KMS-11 (cell line): ENCODE measurements at regions not wholly inside any gene's neighbourhood (a gene's known extent, or its start where the extent isn't known, plus 50 kb on each side); places are given as distances from the start of the nearest gene placed in this dataset.

Experiments
- H2AFZ ChIP-seq: fragments of 200-600 bp; sonication (generic); 2 replicates; pipeline ENCODE4 v1.6.1; 2016; ENCODE audit warnings: antibody characterized with exemption, mixed run types, low read depth
- H3K27ac ChIP-seq: fragments of 200-600 bp; sonication (generic); 2 replicates; pipeline ENCODE4 v1.6.1; 2016; ENCODE audit warnings: mild to moderate bottlenecking, mixed run types
- H3K27me3 ChIP-seq: fragments of 200-600 bp; sonication (generic); 2 replicates; pipeline ENCODE4 v1.6.1; 2017; ENCODE audit warnings: mild to moderate bottlenecking, low read depth, mixed run types, moderate library complexity; ENCODE audit not compliant: insufficient read depth
- H3K36me3 ChIP-seq: fragments of 200-600 bp; sonication (generic); 2 replicates; pipeline ENCODE4 v1.6.1; 2017; ENCODE audit warnings: mild to moderate bottlenecking, mixed run types; ENCODE audit not compliant: insufficient read depth
- H3K4me1 ChIP-seq: fragments of 200-600 bp; sonication (generic); 2 replicates; pipeline ENCODE4 v1.6.1; 2016; ENCODE audit warnings: mild to moderate bottlenecking, low read depth, mixed run types; ENCODE audit not compliant: poor library complexity, severe bottlenecking
- H3K4me2 ChIP-seq: fragments of 200-600 bp; sonication (generic); 2 replicates; pipeline ENCODE4 v1.7.0; 2016; ENCODE audit warnings: mild to moderate bottlenecking, mixed run types
- H3K4me3 ChIP-seq: fragments of 200-600 bp; sonication (generic); IDR thresholded peaks from 2 replicates; pipeline ENCODE4 v1.6.1; 2017; ENCODE audit warnings: low read depth, low read length, mixed read lengths; ENCODE audit not compliant: insufficient read depth
- H3K79me2 ChIP-seq: fragments of 200-600 bp; sonication (generic); 2 replicates; pipeline ENCODE4 v1.6.1; 2016; ENCODE audit warnings: low read depth, mixed run types; ENCODE audit not compliant: insufficient read depth
- H3K9ac ChIP-seq: fragments of 200-600 bp; sonication (generic); 2 replicates; pipeline ENCODE4 v1.6.1; 2016; ENCODE audit warnings: mild to moderate bottlenecking, mixed run types
- H4K20me1 ChIP-seq: fragments of 200-600 bp; sonication (generic); 2 replicates; pipeline ENCODE4 v1.6.1; 2016; ENCODE audit warnings: mild to moderate bottlenecking, mixed run types; ENCODE audit not compliant: insufficient read depth
- CTCF ChIP-seq: fragments of 200-600 bp; sonication (generic); conservative IDR thresholded peaks from 2 replicates; pipeline ENCODE4 v1.6.1; 2017; ENCODE audit warnings: low read depth, mild to moderate bottlenecking, antibody characterized with exemption, low read length, moderate library complexity, mixed read lengths

- H3K4me1 ChIP-seq: no peaks in the 10 kb centered on the region
- H3K27me3 ChIP-seq: no peaks in the 10 kb centered on the region
- H3K79me2 ChIP-seq: no peaks in the 10 kb centered on the region
- no peaks in the 10 kb centered on the region for H3K36me3 ChIP-seq
- TF ChIP-seq CTCF: no peak
- H3K27ac ChIP-seq: no peak overlapping the region
- H3K9ac ChIP-seq: no peak overlapping the region
- no peaks in the 10 kb centered on the region for H4K20me1 ChIP-seq
- no peak overlapping the region for H3K4me2 ChIP-seq
- no peak overlapping the region for H3K4me3 ChIP-seq
- H2AFZ ChIP-seq: no peak overlapping the region
These were observed 90.3 kb upstream of the ACO1 start for GRCh38 chr9:32294106-32294505.

- H3K36me3 ChIP-seq: no peaks in the 10 kb centered on the region
- no peaks in the 10 kb centered on the region for H3K4me1 ChIP-seq
- H3K4me3 ChIP-seq: no peak overlapping the region
- H3K27me3 ChIP-seq: no peaks in the 10 kb centered on the region
- no peak overlapping the region for H3K27ac ChIP-seq
- no peak overlapping the region for H3K4me2 ChIP-seq
- no peak for TF ChIP-seq CTCF
- H3K79me2 ChIP-seq: no peaks in the 10 kb centered on the region
- H3K9ac ChIP-seq: no peak overlapping the region
- H4K20me1 ChIP-seq: no peaks in the 10 kb centered on the region
- no peak overlapping the region for H2AFZ ChIP-seq
These were observed 84.1 kb upstream of the ACO1 start for GRCh38 chr9:32300373-32300772.

- no peaks in the 10 kb centered on the region for H3K4me1 ChIP-seq
- no peak overlapping the region for H3K4me2 ChIP-seq
- H3K4me3 ChIP-seq: no peak overlapping the region
- no peaks in the 10 kb centered on the region for H3K36me3 ChIP-seq
- no peaks in the 10 kb centered on the region for H3K27me3 ChIP-seq
- H3K9ac ChIP-seq: no peak overlapping the region
- H4K20me1 ChIP-seq: no peaks in the 10 kb centered on the region
- H3K79me2 ChIP-seq: no peaks in the 10 kb centered on the region
- no peak overlapping the region for H3K27ac ChIP-seq
- H2AFZ ChIP-seq: no peak overlapping the region
- no peak for TF ChIP-seq CTCF
These were observed 79.9 kb upstream of the ACO1 start for GRCh38 chr9:32304495-32304894.

- no peak for TF ChIP-seq CTCF
- no peaks in the 10 kb centered on the region for H3K79me2 ChIP-seq
- no peaks in the 10 kb centered on the region for H3K36me3 ChIP-seq
- H3K27ac ChIP-seq: no peak overlapping the region
- H4K20me1 ChIP-seq: no peaks in the 10 kb centered on the region
- no peak overlapping the region for H2AFZ ChIP-seq
- no peak overlapping the region for H3K9ac ChIP-seq
- no peak overlapping the region for H3K4me2 ChIP-seq
- H3K27me3 ChIP-seq: no peaks in the 10 kb centered on the region
- no peaks in the 10 kb centered on the region for H3K4me1 ChIP-seq
- H3K4me3 ChIP-seq: no peak overlapping the region
These were observed 78.4 kb upstream of the ACO1 start for GRCh38 chr9:32306006-32306405.
